Dendritic cell treated with granulocyte-macrophage colony-stimulating factor and Interleukin-4, amounts not matched to agents 40 ng/mL and 50 ng/mL, for 4 days (primary cell): ENCODE measurements at regions not wholly inside any gene's neighbourhood (a gene's known extent, or its start where the extent isn't known, plus 50 kb on each side); places are given as distances from the start of the nearest gene placed in this dataset.
"Not testable (repeated sequence)": the region's sequence is repeated elsewhere in the genome, so short reads cannot be mapped to it uniquely, and the experiment has no call there.

ENCODE experiments used
- H3K27ac Mint-ChIP-seq: one replicate; pipeline ENCODE4 v1.8.0; 2022; ENCODE audit warnings: mild to moderate bottlenecking, mixed read lengths
- H3K27me3 Mint-ChIP-seq: one replicate; pipeline ENCODE4 v1.8.0; 2022; ENCODE audit warnings: mild to moderate bottlenecking, mixed read lengths
- H3K36me3 Mint-ChIP-seq: one replicate; pipeline ENCODE4 v1.8.0; 2022; ENCODE audit warnings: low read depth, mixed read lengths
- H3K4me1 Mint-ChIP-seq: one replicate; pipeline ENCODE4 v1.8.0; 2022; ENCODE audit warnings: low read depth, mixed read lengths
- H3K4me3 Mint-ChIP-seq: one replicate; pipeline ENCODE4 v1.8.0; 2022; ENCODE audit warnings: mild to moderate bottlenecking, moderate library complexity, mixed read lengths
- H3K9me3 Mint-ChIP-seq: one replicate; pipeline ENCODE4 v1.8.0; 2022; ENCODE audit warnings: mixed read lengths
- intact Hi-C: fragments of 100-400 bp; cut with micrococcal nuclease; formaldehyde crosslinking; loops from one replicate; pipeline ENCODE4 v1.15.0; 2022

DNA sequence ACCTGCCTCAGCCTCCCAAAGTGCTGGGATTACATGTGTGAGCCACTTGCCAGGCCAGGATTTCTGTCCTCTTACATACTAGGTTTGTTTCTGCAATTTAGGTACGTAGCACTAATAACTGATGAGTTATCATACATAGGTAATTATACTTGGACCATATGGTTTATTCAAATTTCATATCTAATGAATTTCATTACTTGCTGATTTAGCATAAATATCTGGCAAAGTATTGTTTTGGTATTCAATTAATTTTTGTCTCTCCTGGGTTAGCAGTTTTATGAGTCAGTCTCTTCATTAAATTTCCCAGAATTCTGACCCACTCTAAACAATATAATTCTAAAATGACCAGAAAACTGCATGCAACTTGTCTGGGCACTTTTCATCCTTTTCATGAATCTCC lies 2146.5 kb downstream of the TP53TG3F start:
- no peak overlapping the region for H3K4me3 Mint-ChIP-seq
- H3K9me3 Mint-ChIP-seq = no peaks in the 10 kb centered on the region
- intact Hi-C loops = no loop called here
- no peak overlapping the region for H3K27ac Mint-ChIP-seq
- H3K27me3 Mint-ChIP-seq = no peaks in the 10 kb centered on the region
- no peaks in the 10 kb centered on the region for H3K36me3 Mint-ChIP-seq
- no peaks in the 10 kb centered on the region for H3K4me1 Mint-ChIP-seq

DNA sequence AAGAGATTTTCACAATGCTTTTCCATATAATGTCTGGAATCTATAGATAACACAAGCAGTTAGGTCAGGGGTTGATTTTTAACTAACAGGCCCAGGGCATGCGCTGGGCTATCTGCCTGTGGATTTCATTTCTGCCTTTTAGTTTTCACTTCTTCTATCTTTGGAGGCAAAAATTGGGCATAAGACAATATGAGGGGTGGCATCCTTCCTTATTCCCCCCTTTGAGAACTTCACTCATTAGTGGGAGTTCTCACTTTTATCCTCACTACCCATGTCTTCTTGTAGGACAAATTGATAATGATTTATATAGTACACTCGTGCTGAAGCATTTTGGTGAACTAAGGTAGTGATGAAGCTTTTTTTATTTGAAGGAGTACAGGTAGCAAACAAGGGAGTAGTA lies 2155.5 kb downstream of the TP53TG3F start:
- H3K4me3 Mint-ChIP-seq, H3K27ac Mint-ChIP-seq, H3K36me3 Mint-ChIP-seq, H3K27me3 Mint-ChIP-seq, intact Hi-C loops, H3K4me1 Mint-ChIP-seq: not testable (repeated sequence)
- peaks cover 49% of the 10 kb centered on the region for H3K9me3 Mint-ChIP-seq

DNA sequence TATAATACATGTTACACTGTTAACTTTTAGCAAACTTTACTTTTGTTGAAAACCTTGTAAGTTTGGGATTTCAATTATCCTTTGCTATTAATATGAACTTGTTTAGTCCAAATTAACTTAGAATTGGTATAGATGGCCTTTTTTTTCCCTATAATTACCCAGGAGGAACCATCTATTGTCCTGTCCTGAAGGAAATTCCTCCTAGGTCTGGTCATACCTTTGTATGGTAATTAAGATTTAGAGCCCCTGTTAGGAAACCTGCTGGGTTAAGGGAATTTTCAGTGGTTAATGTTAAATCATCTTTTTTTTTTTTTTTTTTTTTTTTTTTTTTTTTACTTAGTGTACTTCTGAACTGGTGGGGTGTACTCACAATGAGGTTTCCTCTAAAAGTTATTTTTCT lies 2159.8 kb downstream of the TP53TG3F start:
- H3K36me3 Mint-ChIP-seq, H3K4me1 Mint-ChIP-seq, intact Hi-C loops, H3K27ac Mint-ChIP-seq, H3K4me3 Mint-ChIP-seq, H3K27me3 Mint-ChIP-seq: not testable (repeated sequence)
- peaks cover 62% of the 10 kb centered on the region for H3K9me3 Mint-ChIP-seq

DNA sequence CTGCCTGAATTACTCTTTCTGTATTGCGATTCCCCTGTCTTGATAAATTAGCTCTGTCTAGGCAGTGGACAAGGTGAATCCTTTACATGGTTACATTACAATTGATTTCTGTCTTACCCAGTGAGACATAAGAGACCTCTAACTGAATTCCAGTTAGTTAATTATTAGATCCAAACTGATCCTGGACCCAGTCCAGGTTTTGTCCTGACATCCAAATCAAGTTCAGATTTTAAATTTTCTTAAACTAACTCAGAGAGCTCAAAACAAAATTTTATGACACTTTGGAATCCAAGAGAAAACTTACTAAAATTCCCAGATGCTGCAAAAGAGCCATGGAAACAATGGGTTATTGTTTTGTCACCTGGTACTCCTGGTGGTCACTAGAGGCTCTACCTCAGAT lies 2166.6 kb downstream of the TP53TG3F start:
- intact Hi-C loops = no loop called here
- peaks cover 51% of the 10 kb centered on the region for H3K9me3 Mint-ChIP-seq
- no peaks in the 10 kb centered on the region for H3K36me3 Mint-ChIP-seq

DNA sequence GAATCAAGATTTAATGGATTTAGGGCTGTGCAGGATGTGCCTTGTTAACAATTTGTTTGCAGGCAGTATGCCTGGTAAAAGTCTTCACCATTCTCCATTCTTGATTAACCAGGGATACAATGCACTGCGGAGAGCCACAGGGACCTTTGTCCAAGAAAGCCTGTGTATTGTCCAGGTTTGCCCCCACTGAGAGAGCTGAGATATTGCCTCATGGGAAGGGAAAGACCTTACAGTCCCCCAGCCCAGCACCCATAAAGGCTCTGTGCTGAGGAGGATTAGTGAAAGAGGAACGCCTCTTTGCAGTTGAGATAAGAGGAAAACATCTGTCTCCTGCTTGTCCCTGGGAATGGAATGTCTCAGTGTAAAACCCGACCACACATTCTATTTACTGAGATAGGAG lies 2169.6 kb downstream of the TP53TG3F start:
- Mint-ChIP-seq H3K27ac (no peak overlapping the region), H3K36me3 (no peaks in the 10 kb centered on the region), H3K4me3 (no peak overlapping the region), H3K4me1 (no peaks in the 10 kb centered on the region), H3K27me3 (no peaks in the 10 kb centered on the region), H3K9me3 (peaks cover 64% of the 10 kb centered on the region)
- intact Hi-C loops = no loop called here

More for the DNA sequence above, 2166.6 kb downstream of the TP53TG3F start:
- Mint-ChIP-seq H3K27me3 (no peaks in the 10 kb centered on the region), H3K4me3 (no peak overlapping the region), H3K4me1 (no peaks in the 10 kb centered on the region), H3K27ac (no peak overlapping the region)

DNA sequence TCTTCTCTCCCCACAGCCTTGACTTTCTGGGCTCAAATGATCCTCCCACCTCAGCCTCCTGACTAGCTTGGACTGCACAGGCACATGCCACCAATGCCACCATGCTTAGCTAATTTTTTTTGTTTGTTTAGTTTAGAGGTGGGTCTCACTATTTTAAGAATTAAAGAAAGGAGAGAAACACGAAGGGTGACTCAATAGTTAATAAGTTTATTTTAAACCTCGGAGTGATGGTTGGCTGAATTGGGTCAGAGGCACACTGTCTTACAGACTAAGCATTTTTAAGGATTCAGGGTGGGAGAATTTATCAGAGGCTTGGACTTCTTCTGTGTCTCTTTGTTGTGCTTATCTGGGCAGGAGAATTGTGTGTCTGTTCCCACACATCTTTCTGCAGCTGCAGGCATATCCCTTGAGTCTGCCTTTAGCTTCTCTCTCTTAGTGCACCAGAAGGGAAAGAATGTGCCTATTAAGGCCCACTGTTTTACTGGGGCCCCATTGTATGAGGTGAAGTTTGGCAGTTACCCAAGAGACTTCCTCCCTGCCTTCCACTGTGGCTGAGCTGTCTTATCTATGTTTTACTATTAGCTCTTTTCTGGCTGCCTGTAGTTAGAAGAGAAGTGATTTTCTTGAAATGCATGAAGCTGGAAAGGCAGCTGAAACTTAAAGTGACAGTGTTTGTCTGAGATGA lies 2172.0 kb downstream of the TP53TG3F start:
- intact Hi-C loops = no loop called here
- Mint-ChIP-seq H3K9me3 (peaks cover 50% of the 10 kb centered on the region), H3K27ac (no peak overlapping the region), H3K27me3 (no peaks in the 10 kb centered on the region), H3K4me1 (no peaks in the 10 kb centered on the region), H3K36me3 (no peaks in the 10 kb centered on the region), H3K4me3 (no peak overlapping the region)

DNA sequence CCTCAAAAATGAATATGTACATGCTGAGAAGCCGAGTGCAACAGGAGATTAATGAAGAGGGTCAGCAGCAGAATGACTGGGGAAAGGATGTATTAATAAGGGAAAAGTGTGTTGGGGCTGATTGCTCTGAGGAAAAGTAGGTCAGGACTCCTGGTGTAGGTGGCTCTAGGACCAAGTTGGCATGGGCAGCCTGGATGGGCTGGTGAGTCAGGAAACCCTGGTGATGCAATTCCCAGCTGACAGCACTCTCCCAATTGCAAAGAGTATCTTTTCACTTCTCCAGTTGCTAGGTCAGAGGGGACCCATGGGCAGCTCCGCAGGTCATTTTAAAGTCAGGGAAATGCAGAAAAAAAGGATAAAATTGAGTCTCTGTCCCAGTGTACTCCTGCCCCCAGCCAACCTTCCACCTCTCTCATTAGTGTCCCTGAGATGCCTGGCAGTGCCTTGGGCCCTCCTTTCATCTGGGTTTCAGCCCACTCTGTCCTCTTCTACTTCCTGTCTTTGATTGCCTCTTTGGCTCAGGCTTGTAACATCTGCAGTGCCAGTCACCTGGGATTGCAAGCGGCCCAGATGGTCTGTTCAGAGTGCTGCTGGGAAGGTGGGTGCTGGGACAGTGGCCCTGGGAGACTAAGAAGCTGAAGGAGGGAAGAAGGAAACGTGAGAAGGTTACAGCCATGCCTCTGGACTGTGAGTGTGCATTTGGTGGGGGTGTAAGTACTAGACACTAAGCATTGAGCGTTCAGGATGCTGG lies 2177.2 kb downstream of the TP53TG3F start:
- Mint-ChIP-seq H3K4me3 (no peak overlapping the region), H3K4me1 (no peaks in the 10 kb centered on the region), H3K9me3 (peaks cover 58% of the 10 kb centered on the region), H3K27me3 (no peaks in the 10 kb centered on the region), H3K27ac (no peak overlapping the region), H3K36me3 (no peaks in the 10 kb centered on the region)
- intact Hi-C loops = no loop called here

DNA sequence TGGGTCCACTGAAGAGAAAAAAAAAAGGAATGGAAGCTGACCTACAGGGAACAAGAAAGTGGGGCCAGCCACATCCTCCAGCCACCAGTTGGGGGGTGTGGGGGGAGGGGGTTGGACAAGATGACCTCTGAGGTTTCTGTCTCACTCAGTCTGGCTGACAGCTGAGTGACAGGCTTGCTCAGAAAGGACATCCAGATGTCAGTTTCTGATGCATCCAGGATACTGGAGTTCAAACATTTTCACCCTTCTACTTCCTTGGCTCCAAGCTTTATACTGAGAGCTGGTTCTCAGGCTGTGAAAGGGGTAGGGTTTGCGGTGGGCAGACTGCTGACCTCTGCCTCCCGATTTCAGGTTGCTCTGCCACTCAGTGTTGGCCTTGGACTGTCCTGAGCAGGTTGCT lies 2178.3 kb downstream of the TP53TG3F start:
- Mint-ChIP-seq H3K27me3 (no peaks in the 10 kb centered on the region), H3K27ac (no peak overlapping the region), H3K9me3 (peaks cover 58% of the 10 kb centered on the region), H3K36me3 (no peaks in the 10 kb centered on the region), H3K4me3 (no peak overlapping the region), H3K4me1 (no peaks in the 10 kb centered on the region)
- intact Hi-C loops = no loop called here

DNA sequence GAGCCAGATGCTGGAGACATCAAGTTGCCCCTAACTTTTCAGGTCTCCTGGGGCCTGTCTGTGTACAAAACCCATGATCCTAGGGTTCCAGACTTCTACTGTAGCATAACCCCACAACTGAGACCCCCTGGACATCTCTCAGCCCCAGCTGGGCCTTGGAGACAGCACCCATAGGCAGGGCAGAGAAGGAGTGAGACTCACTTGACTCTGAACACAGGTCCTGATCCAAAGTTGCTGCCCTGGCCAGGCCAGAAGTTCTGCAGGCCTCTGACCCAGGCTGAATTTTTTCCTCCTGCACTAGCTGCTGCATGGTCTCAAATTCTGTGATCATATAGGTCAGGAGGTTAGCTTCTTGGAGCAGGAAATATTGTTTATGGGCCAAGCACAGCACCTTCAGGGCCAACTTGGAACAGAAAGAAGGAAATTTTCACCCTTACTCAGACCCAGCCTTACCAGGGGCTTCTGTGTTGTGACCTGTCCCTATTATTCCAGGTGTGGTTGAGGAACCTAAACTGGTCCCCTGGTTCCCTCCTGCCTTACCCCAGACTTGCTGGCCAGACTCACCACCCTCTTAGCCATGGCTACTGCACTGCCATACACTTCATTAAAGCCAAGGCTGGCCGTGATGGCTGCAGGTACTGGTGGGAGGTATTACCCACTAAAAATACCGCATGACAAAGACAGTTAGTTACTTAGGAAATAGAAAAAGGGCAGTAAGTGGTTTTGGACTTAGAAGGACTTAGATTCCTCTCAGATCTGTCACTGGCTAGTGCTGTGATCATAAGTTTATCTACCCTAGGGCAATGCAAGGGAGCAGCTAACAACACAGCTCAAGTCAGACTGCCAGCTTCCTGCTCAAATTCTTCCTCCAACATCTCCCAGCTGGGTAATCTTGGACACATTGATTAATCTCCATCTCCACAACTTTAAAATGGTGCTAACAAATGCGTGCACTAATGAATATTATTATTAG lies 2180.1 kb downstream of the TP53TG3F start:
- Mint-ChIP-seq H3K4me3 (no peak overlapping the region), H3K9me3 (peaks cover 71% of the 10 kb centered on the region), H3K27me3 (no peaks in the 10 kb centered on the region), H3K4me1 (no peaks in the 10 kb centered on the region), H3K36me3 (no peaks in the 10 kb centered on the region), H3K27ac (no peak overlapping the region)
- intact Hi-C loops = no loop called here

DNA sequence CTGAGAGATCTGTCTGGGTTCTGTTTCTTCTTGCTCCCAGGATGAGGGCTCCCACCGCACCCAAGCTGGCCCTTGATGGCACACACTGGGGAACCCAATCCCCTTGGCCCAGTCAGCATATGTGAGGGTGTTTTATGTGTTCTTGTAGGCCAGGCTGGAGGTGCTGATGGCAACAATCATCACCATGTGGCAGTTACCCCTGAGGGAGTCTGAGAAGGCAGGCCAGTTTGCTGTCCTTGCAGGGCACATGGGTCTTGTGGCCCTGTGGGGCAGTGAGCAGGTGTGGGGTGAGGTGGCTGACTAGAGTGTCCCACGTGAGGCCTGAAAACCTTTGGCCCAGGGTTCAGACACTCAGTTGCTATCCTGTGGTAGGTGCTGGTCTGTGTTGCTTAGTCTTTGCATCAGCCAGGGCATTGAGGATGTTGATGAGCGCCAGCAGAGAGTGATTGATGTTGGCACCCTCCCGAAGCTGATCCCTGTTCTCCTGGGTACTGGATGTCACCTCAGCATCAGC lies 2183.0 kb downstream of the TP53TG3F start:
- intact Hi-C loops = no loop called here
- Mint-ChIP-seq H3K27ac (no peak overlapping the region), H3K4me1 (no peaks in the 10 kb centered on the region), H3K36me3 (no peaks in the 10 kb centered on the region), H3K4me3 (no peak overlapping the region), H3K9me3 (peaks cover 75% of the 10 kb centered on the region), H3K27me3 (no peaks in the 10 kb centered on the region)

DNA sequence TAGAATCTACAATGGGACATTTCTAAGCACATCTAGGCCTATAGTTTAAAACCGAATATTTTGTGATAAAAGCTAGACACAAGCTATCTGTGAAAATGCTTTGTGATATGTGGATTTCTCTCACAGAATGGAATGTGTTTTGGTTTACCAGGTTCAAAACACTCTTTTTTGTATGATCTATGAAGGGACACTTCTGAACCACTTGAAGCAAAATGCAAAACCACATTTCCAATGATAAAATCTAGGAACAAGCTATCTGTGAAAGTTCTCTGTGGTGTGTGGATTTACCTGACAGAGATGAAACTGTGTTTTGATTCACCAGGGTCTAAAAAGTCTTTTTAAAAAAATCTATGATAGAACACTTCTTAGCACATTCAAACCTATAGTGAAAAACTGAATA lies 2192.4 kb downstream of the TP53TG3F start:
- Mint-ChIP-seq H3K36me3 (no peaks in the 10 kb centered on the region), H3K4me3 (no peak overlapping the region), H3K9me3 (peaks cover 2% of the 10 kb centered on the region), H3K27ac (no peak overlapping the region), H3K4me1 (no peaks in the 10 kb centered on the region), H3K27me3 (no peaks in the 10 kb centered on the region)
- intact Hi-C loops = no loop called here

DNA sequence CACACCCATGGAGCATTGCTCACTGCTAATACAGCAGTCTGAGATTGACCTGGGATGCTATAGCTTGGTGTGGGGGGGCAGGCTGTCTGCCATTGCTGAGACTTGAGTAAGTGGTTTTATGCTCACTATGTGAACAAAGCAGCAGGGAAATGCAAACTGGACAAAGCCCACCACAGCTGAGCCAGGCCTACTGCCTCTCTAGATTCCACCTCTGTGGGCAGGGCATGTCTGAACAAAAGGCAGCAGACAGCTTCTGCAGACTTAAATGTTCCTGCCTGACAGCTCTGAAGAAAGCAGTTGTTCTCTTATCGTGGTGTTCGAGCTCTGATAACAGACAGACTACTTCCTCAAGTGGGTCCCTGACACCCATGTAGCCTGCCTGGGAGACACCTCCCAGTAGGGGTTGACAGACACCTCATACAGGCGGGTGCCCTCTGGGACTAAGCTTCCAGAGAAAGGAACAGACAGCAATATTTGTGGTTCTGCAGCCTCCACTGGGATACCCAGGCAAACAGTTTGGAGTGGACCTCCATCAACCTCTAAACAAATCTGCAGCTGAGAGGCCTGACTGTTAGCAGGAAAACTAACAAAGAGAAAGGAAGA lies 2204.8 kb downstream of the TP53TG3F start:
- peaks cover 58% of the 10 kb centered on the region for H3K9me3 Mint-ChIP-seq
- H3K4me1 Mint-ChIP-seq = no peaks in the 10 kb centered on the region
- intact Hi-C loops = no loop called here
- H3K27ac Mint-ChIP-seq = no peak overlapping the region
- H3K36me3 Mint-ChIP-seq = no peaks in the 10 kb centered on the region
- no peaks in the 10 kb centered on the region for H3K27me3 Mint-ChIP-seq
- H3K4me3 Mint-ChIP-seq = no peak overlapping the region

DNA sequence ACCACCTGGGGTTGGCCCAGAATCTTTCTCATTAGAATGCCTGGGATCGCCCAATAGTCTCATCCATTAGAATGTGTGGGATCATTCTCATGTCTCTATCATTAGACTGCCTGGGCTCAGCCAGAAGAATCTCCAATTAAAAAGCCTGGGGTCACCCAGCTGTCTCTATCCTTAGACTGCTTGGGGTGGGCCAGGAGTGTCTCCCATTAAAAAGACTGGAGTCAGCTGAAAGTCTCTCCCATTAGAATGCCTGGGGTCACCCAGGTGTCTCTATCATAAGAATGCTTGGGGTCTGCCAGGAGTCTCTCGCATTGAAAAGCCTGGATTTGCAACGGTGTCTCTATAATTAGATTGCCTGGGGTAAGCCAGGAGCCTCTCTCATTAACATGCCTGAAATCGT lies 2225.7 kb downstream of the TP53TG3F start:
- Mint-ChIP-seq H3K9me3 (peaks cover 67% of the 10 kb centered on the region), H3K27ac (no peak overlapping the region), H3K4me1 (no peaks in the 10 kb centered on the region), H3K27me3 (no peaks in the 10 kb centered on the region), H3K4me3 (no peak overlapping the region), H3K36me3 (no peaks in the 10 kb centered on the region)
- intact Hi-C loops = no loop called here
